B cell (primary cell): ENCODE measurements at regions not wholly inside any gene's neighbourhood (a gene's known extent, or its start where the extent isn't known, plus 50 kb on each side); places are given as distances from the start of the nearest gene placed in this dataset.

Experiments used
- ATAC-seq: fragments of 200-7000 bp; cut with Tn5 transposase; one replicate; pipeline ENCODE4 v1.10.0; 2021; ENCODE audit warnings: low read depth, mild to moderate bottlenecking, moderate number of reproducible peaks, moderate library complexity
- CTCF ChIA-PET: fragments of 350-600 bp; sonication (Branson Sonifier 250); formaldehyde crosslinking; loops from one replicate; lab custom pipeline; 2021; ENCODE audit warnings: antibody characterized with exemption, inconsistent platforms; lab: Charles Lee
- POLR2A ChIA-PET: fragments of 350-600 bp; sonication (Branson Sonifier 250); formaldehyde crosslinking; loops from one replicate; lab custom pipeline; 2021; ENCODE audit warnings: antibody characterized with exemption; lab: Charles Lee
- DNase-seq: peaks from one replicate; pipeline ENCODE4 v3.0.0; 2013
- H2AFZ ChIP-seq: 2 replicates; pipeline ENCODE4 v1.6.1; 2012; ENCODE audit warnings: mild to moderate bottlenecking, low read depth, low read length; ENCODE audit not compliant: insufficient read depth, poor library complexity, severe bottlenecking
- H3K27ac ChIP-seq, 2 donors: 1 replicate in 1 of 2; 2 replicates in 1 of 2; pipeline ENCODE4 v1.5.1; 2012 to 2013; ENCODE audit warnings: low read length in 2 of 2, mild to moderate bottlenecking in 2 of 2, moderate library complexity in 1 of 2
- H3K27me3 ChIP-seq, 4 experiments: fragments of 200-600 bp in 1 of 4; sonication (generic) in 1 of 4; replicated peaks in 1 of 4; 1 replicate in 2 of 4; 2 replicates in 2 of 4; pipeline versions ENCODE4 v1.6.1 to v1.7.0; 2013 to 2016; ENCODE audit warnings: low read length in 3 of 4, mild to moderate bottlenecking in 2 of 4, mixed read lengths in 1 of 4, moderate library complexity in 1 of 4; ENCODE audit not compliant: insufficient read depth in 4 of 4, control insufficient read depth in 3 of 4; ENCODE audit errors: control extremely low read depth in 1 of 4
- H3K36me3 ChIP-seq, 2 experiments: replicated peaks in 1 of 2; 1 replicate in 1 of 2; 2 replicates in 1 of 2; pipeline versions ENCODE4 v1.6.1 to v1.7.1; 2013; ENCODE audit warnings: low read length in 1 of 2; ENCODE audit not compliant: insufficient read depth in 2 of 2, control insufficient read depth in 1 of 2; ENCODE audit errors: control extremely low read depth in 1 of 2, extremely low read depth in 1 of 2
- H3K4me1 ChIP-seq, 2 donors: fragments of 200-600 bp in 1 of 2; sonication (generic) in 1 of 2; 1 replicate in 1 of 2; 2 replicates in 1 of 2; pipeline versions ENCODE4 v1.5.1 to v1.6.1; 2013 to 2017; ENCODE audit warnings: low read length in 2 of 2; ENCODE audit not compliant: control insufficient read depth in 2 of 2, insufficient read depth in 2 of 2
- H3K4me2 ChIP-seq: replicated peaks from 2 replicates; pipeline ENCODE3; 2012; ENCODE audit warnings: mild to moderate bottlenecking, low read depth, low read length; ENCODE audit not compliant: poor library complexity, severe bottlenecking
- H3K4me3 ChIP-seq, 5 experiments: fragments of 200-600 bp in 1 of 5; sonication (generic) in 1 of 5; 1 replicate in 3 of 5; 2 replicates in 2 of 5; pipeline versions ENCODE4 v1.5.1 to v1.7.0; 2011 to 2016; ENCODE audit warnings: low read length in 4 of 5, mild to moderate bottlenecking in 4 of 5, low read depth in 2 of 5, control low read depth in 1 of 5, moderate library complexity in 1 of 5; ENCODE audit not compliant: insufficient read depth in 1 of 5; ENCODE audit errors: control extremely low read depth in 1 of 5, extremely low read depth in 1 of 5
- H3K79me2 ChIP-seq: fragments of 200-600 bp; sonication (generic); one replicate; pipeline ENCODE4 v1.6.0; 2016; ENCODE audit warnings: low read length; ENCODE audit not compliant: control insufficient read depth, insufficient read depth
- H3K9ac ChIP-seq: fragments of 200-600 bp; sonication (generic); 2 replicates; pipeline ENCODE4 v1.6.1; 2017; ENCODE audit warnings: mild to moderate bottlenecking, low read length, moderate library complexity
- H3K9me3 ChIP-seq, 3 donors: one replicate each; pipeline versions ENCODE4 v1.6.1 to v1.7.1; 2013; ENCODE audit warnings: low read length in 2 of 3; ENCODE audit not compliant: control insufficient read depth in 2 of 3, insufficient read depth in 1 of 3; ENCODE audit errors: control extremely low read depth in 1 of 3
- H4K20me1 ChIP-seq: 2 replicates; pipeline ENCODE4 v1.6.0; 2012; ENCODE audit warnings: mild to moderate bottlenecking, low read length; ENCODE audit not compliant: insufficient read depth, control insufficient read depth, poor library complexity, severe bottlenecking
- H3K27ac Mint-ChIP-seq: one replicate; pipeline ENCODE4 v1.8.0; 2021; ENCODE audit warnings: mixed read lengths
- H3K27me3 Mint-ChIP-seq: one replicate; pipeline ENCODE4 v1.8.0; 2021; ENCODE audit warnings: mixed read lengths
- H3K4me1 Mint-ChIP-seq: one replicate; pipeline ENCODE4 v1.8.0; 2021; ENCODE audit warnings: mixed read lengths
- H3K4me3 Mint-ChIP-seq: one replicate; pipeline ENCODE4 v1.8.0; 2021; ENCODE audit warnings: mixed read lengths
- H3K9me3 Mint-ChIP-seq: one replicate; pipeline ENCODE4 v1.8.0; 2022; ENCODE audit warnings: mixed read lengths; ENCODE audit not compliant: insufficient read depth
- CTCF ChIP-seq: fragments of 200-600 bp; IDR thresholded peaks from one replicate; pipeline ENCODE4 v1.8.0; 2022; ENCODE audit warnings: antibody characterized with exemption, mild to moderate bottlenecking
- EZH2 ChIP-seq: IDR thresholded peaks from 2 replicates; pipeline ENCODE4 v1.6.1; 2012; ENCODE audit warnings: borderline replicate concordance, low read depth, mild to moderate bottlenecking, moderate library complexity, low read length; ENCODE audit not compliant: insufficient read depth, poor library complexity, severe bottlenecking
- WGBS: methylation state at CpG from one replicate; pipeline ENCODE4 v1.1.5; 2013; ENCODE audit warnings: missing lambda C conversion rate; ENCODE audit not compliant: insufficient coverage; 5-methylcytosine and 5-hydroxymethylcytosine counted together
- intact Hi-C: fragments of 100-400 bp; cut with micrococcal nuclease; formaldehyde crosslinking; loops from one replicate; pipeline ENCODE4 v1.10.0; 2022

GRCh38 chr15:56808160-56808559 lies 74.9 kb upstream of the ZNF280D start:
- peaks cover 23% of the 10 kb centered on the region for H3K4me1 Mint-ChIP-seq
- H3K27ac Mint-ChIP-seq: no peak overlapping the region
- H3K4me1 ChIP-seq: peaks cover 23 to 25% of the 10 kb centered on the region in 2 donors
- H3K4me3 ChIP-seq: no peak overlapping the region
- intact Hi-C loops: no loop called here
- ChIA-PET POLR2A (no interaction called here), CTCF (no interaction called here)
- DNase-seq: no peak
- no peaks in the 10 kb centered on the region for H3K79me2 ChIP-seq
- H3K4me2 ChIP-seq: no peak overlapping the region
- no peaks in the 10 kb centered on the region for H3K27me3 Mint-ChIP-seq
- H3K27ac ChIP-seq: no peak overlapping the region
- no peak overlapping the region for H2AFZ ChIP-seq
- H3K9me3 ChIP-seq: peaks cover 5 to 23% (median 11%) of the 10 kb centered on the region in 3 donors
- no peaks in the 10 kb centered on the region for H4K20me1 ChIP-seq
- H3K36me3 ChIP-seq: no peaks in the 10 kb centered on the region
- ATAC-seq: no peak
- no peak overlapping the region for H3K9ac ChIP-seq
- H3K9me3 Mint-ChIP-seq: peaks cover 6% of the 10 kb centered on the region
- H3K27me3 ChIP-seq: no peaks in the 10 kb centered on the region
- H3K4me3 Mint-ChIP-seq: no peak overlapping the region
- TF ChIP-seq CTCF (no peak), EZH2 (no peak)

GRCh38 chr15:56806148-56806536 lies 72.8 kb upstream of the ZNF280D start:
- Histone ChIP-seq H3K4me2 (peak overlapping the region; percentile 63), H3K79me2 (no peaks in the 10 kb centered on the region), H3K27ac (peak overlapping the region in 1 of 2 donors; percentile 49), H4K20me1 (no peaks in the 10 kb centered on the region), H3K4me3 (peak overlapping the region in 2 of 5 experiments; percentile 43 to 63), H3K9me3 (peaks cover 5 to 23% (median 11%) of the 10 kb centered on the region in 3 donors), H3K4me1 (peaks cover 23 to 25% of the 10 kb centered on the region in 2 donors), H3K9ac (peak overlapping the region; percentile 62), H3K36me3 (no peaks in the 10 kb centered on the region), H3K27me3 (no peaks in the 10 kb centered on the region), H2AFZ (peak overlapping the region; percentile 58)
- DNase-seq (peak; percentile 33), ATAC-seq (peak; percentile 28)
- peak overlapping the region; percentile 70 for H3K4me3 Mint-ChIP-seq
- WGBS: 80% methylated on average over 2 of the region's 2 CpGs
- H3K27ac Mint-ChIP-seq: peak overlapping the region; percentile 62
- TF ChIP-seq EZH2: no peak
- TF ChIP-seq CTCF: no peak
- ChIA-PET CTCF (no interaction called here), POLR2A (no interaction called here)
- intact Hi-C loops: no loop called here
- H3K9me3 Mint-ChIP-seq: peaks cover 6% of the 10 kb centered on the region
- peaks cover 26% of the 10 kb centered on the region for H3K4me1 Mint-ChIP-seq
- no peaks in the 10 kb centered on the region for H3K27me3 Mint-ChIP-seq
